Right forelimb (tissue), 1 donor: ENCODE measurements at regions not wholly inside any gene's neighbourhood (a gene's known extent, or its start where the extent isn't known, plus 50 kb on each side); places are given as distances from the start of the nearest gene placed in this dataset.

ENCODE experiments used
- DNase-seq: peaks from one replicate; pipeline ENCODE4 v3.0.0-alpha.2; 2018

DNA sequence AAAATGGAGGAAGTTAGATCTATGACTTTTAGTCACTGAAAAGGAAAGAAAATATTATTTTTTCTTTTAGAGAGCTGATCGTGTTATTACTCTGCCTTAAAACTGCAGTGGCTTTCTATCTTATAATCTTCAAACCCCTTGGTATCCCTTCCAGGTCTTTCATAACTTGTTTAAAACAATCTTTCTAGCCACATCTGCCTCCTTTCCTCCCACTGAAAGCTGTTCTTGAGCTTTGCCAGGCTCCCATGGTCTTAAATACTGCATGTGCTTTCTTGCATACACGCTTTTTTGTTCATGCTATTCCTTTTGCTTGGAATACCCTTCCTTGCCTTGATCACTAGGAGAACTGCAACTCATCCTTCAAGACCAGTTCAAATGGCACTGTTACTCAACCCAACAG is 65.9 kb upstream of the GADD45A start:
- DNase-seq: no peak

DNA sequence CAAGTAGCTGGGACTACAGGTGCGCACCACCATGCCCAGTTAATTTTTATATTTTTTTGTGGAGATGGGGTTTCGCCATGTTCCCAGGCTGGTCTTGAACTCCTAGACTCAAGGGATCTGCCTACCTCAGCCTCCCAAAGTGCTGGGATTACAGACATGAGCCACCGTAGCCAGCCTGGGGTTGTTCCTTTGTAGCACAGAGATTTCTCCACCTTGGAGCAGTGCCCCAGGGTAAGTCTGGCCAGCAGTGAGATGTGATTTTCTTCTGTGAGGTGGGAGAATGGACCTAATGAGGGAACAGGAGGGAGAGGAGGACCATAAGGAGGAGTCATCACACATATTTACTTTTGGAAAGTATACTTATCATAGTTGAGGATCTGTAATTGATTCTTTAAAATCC is 61.1 kb upstream of the GADD45A start:
- no peak for DNase-seq

DNA sequence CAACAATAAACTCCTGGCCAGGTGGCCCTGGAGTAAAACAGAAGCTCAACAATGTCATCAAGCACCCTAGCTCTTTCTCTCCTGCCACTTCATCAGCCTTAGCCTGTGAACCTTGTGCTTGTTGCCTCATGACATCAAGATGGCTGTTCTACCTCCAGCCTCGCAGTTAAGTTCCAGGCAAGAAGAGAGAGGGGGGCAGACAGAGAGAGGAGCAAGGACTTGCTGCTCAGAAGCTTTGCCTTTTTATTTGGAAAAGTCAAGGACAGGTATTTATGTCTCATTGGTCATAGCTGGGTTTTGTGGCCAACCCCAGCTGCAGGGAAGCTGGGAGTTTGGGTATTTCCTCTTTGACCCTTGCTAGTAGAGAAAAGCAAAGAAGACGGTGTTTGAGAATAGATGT is 60.3 kb upstream of the GADD45A start:
- DNase-seq: no peak

DNA sequence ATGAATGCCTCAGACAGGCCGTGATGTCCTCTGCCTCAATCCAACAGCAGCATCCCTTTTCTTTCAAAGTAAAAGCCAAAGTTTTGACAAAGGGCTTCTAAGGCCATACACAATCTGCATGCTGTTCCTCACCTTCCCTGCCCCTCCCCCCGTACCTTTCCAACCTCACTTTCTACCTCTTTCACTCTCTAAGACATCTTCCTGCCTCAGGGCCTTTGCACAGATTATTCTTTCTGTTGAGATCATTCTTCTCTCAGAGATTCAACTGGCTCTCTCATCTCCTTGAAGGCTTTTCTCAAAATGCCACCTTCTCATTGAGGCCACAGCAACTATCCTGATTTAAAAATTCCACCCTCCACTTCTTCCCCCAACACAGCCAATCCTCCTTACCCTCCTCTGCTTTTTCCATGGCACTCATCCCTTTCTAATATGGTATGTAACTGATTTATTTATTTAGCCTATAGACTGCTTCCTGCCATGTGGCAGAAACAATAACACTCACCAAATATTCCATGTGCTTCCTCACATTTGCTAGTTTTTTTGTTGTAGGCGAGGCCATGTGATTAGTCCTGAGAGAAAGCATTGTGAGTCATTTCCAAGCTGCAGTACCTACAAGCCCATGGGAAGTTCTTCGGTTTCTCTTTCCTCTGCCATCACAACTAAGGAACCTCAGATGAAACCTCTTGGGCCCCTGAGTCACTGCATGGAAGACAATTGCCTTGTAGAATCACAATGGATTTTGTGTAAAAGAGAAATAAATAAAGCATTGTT is 58.7 kb upstream of the GADD45A start:
- DNase-seq: no peak

DNA sequence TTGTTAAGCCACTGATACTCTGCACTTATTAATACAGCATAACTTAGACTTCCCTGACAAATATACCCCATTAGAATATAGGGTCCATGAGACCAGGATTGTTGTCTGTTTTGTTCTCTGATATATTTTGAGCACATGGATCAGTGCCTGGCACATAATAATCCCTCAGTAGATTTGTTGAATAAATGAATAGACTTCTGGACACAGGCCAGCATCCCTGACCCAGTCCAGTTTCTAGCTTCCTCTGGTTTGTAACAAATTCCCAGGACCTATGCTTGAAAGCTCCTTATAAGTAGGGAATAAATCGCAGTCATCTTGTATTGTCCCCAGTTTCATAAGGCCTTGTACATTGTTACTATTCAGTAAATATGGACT is 58.2 kb upstream of the GADD45A start:
- no peak for DNase-seq

DNA sequence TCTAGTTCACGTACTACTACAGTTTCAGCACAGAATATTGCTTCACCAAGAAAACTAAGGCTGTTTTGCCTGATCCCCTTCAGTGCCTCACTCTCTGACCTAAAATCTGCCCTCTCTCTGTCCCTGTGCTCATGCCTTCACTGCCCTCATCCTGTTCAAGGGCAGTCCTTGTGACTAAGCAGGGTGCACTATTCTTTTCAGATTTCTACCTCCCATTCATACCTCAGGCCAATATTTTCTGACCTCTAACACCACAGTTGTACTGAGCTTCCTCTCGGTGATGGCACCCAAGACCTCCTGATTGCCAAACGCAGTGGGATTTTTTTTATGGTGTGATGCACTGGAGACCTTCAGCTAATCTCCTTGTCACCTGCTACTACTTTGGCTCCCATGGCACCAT is 57.7 kb upstream of the GADD45A start:
- no peak for DNase-seq

DNA sequence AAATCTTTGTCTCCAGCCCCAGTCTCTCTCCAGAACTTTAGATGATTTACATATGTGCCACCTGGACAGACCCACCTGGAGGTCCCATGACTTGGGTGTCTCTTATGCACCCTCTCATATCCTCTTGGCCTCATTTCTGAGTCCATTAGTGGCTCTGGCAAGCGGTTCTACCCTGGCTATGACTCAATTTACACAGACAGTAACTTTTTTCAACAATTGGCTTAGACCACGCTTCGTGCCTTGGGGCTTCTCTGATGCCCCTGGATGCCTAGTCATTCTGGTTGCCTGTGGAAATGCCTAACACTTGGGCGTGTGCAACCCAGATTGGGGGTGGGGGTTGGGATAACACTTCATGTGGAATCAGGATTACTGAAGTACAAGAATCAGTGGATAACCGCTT is 57.1 kb upstream of the GADD45A start:
- DNase-seq: no peak

DNA sequence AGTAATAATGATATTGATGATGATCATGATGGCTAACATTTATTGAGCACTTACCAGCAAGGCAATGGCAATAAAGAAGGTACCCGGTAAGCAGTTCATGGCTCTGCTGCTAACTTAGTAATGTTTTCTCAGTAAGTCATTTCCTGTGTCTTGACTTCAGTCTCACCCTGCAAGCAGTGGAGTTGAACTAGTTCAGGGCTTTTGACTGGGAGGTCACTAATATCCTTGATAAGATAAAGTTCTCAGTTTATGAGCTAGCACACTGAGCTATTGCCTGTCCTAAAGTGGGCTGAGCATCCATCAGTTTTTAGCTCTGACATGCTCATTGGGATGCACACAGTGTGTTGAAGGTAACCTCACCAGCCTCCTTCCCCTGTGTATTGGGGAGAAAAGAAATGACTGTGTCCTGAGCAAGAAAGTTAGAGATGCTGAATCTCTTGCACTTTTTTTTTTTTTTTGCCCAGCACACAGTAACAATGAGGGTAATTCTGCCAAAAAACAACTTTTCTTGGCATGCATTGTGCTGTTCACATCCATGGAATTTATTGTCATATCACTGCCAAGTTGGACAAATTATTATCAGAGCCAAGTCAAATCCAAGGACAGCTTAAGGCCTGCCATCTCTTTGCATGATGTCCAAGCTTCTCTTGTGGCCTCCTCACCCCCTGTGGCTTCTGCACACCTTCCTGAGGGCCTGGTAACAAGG is 55.5 kb upstream of the GADD45A start:
- DNase-seq: no peak

DNA sequence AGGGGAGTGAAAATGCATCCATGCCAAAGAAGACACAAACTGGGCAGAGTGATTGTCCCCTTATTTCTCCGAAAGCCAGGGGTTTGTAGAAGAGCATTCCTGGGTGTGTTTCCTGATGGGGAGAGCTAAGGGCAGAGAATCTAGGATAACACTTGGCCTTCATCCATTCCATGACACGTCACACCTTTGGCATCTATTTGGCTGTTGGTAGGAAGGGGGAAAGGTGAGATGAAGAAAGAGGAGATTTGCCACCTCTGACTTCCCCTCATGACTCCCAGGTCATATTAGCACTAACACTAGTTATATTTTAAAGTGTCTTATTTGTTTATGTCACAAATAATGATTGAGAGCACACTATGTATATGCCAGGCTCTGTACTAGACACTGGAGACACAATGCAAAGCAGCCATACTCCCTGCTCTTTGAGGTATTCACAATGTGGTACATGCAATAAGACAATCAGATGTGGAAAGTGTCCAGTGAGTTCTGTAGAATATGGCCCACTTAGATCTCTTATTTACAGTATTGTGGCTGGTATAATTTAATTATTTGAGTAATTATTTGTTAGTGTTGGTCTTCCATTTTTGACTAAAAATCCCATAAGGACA is 54.5 kb upstream of the GADD45A start:
- no peak for DNase-seq

DNA sequence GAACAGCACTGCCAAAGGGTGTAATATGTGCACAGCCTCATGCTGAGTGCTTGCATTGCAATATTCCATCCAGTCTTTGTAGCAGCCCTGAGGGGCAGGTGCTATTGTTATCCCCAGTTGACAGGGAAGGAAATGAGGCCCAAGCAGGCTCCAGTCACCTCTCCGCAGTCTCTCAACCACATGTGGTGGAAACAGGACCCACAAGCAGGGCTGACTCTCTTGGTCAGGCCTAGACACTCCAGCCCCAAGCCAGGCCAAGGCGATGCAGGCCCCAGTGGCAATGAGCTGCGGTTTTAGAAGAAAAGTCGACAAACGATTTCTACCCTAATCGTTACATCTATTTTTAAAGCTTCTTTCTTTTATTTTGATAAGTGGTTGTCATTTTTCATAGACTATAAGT is 52.6 kb upstream of the GADD45A start:
- DNase-seq: no peak

DNA sequence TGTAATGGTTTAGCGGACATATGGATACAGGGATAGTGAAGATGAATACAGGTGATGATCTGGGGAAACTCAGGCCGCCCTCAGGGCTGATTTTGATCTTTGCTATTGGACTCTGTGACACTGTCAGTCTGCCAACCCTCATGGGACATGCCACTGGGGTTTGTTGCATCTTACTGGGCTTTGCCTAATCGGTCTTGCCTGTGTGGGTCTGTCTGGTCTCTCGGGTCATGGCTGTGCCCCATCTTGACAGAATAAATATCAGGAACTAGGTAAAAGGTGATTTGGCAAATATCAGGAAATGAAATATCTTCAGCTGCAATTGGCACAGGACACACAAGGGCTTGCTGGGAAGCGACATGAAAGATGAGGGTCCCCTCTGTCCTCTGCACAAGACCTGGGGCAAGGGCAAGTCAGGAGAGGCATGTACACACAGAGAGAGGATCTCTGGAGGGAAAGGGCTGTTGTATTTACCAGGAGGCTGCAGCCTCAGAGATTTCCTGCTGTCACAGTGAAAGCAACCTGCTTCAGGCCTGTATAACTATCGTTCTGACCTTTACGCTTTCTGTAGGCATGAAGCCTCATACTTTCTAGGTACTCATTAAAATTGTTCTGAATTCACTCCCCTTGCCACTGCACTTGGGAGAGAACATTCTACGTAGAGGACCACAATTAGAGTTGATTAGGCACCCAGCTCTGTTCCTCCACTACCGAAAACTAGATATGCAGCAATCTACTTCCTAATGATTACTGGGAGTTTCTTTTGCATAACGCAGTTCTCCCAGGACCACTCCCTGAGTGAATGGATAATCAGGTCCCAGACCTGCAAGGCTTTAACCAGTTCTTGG is 52.0 kb upstream of the GADD45A start:
- no peak for DNase-seq

DNA sequence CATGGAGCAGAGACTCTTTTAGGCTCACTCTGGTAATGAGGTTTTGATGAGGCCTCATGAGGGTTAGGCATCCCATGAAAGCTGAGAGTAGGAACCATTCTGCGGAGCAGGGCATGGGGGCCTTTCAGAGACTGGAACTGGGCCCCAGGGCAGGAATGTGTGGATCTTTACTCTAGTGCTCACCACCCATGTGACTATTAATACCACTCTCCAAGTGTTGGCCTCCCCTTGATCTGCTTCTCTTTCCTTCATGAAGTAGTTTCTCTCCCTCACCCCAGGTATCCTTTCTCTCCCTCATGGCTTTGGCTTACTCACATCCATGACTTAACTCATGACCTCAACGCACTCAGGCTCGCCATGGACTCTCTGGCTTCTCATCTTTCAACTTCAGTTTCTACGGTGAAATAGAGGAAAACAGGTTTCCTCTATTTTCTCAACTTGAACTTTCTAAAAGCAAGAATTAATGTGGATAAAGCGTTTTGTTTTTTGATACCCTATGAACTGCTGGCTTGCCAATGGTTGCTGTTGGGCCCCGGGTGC is 50.5 kb upstream of the GADD45A start:
- no peak for DNase-seq

DNA sequence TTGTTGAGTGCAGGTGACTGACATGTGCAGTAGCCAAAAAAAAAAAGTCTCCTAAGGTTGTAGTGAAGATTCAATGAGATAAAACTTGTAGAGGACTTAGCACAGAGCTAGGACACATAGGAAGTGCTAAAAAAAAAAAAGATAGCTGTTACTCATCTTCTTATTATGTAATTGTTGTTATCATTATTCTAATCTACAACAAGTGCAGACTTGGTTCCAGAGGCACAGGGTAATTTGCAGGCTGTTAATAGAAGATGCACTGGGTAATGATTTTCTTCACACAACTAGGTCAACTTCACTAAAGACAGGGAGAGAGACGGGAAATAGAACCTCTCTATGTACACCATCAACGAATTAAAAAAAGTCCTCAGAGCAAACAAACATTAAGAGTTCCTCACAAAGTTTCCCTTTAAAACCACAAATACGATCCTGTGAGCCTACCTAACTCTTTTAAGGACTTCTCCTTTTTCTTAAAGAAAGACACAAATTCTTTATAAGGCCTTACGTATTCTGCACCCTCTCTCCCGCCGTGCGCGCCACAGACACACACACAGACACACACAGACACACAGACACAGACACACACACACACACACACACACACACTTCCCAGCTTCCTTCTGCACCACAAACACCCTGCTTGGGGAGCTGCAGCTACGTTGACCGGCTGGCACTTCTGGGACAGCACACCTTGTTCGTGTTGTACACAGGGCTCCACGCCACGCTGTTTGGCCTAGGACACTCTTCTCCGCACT is 49.8 kb upstream of the GADD45A start:
- DNase-seq: no peak
